AG09309 (cell line): ENCODE measurements at regions not wholly inside any gene's neighbourhood (a gene's known extent, or its start where the extent isn't known, plus 50 kb on each side); places are given as distances from the start of the nearest gene placed in this dataset.

Source experiments
- DNase-seq: peaks from one replicate; pipeline ENCODE4 v3.0.0-alpha.2; 2010; ENCODE audit warnings: low read depth
- H3K4me3 ChIP-seq: 2 replicates; pipeline ENCODE4 v1.5.1; 2011; ENCODE audit warnings: mild to moderate bottlenecking, low read depth, low read length, moderate library complexity; ENCODE audit not compliant: control insufficient read depth
- CTCF ChIP-seq: IDR thresholded peaks from 2 replicates; pipeline ENCODE4 v1.5.1; 2011; ENCODE audit warnings: mild to moderate bottlenecking, low read depth, low read length, inconsistent platforms; ENCODE audit not compliant: insufficient read depth, control insufficient read depth; ENCODE audit errors: missing control alignments

GRCh38 chr10:84896909-84897308 is 568.5 kb downstream of the CCSER2 start:
- DNase-seq, result no peak

GRCh38 chr10:84899268-84899667 is 570.9 kb downstream of the CCSER2 start:
- no peak overlapping the region for H3K4me3 ChIP-seq
- no peak for TF ChIP-seq CTCF
- DNase-seq, result no peak

More at GRCh38 chr10:84896909-84897308, 568.5 kb downstream of the CCSER2 start:
- no peak overlapping the region for H3K4me3 ChIP-seq
- TF ChIP-seq CTCF, result no peak

- TF ChIP-seq CTCF, result no peak
- no peak overlapping the region for H3K4me3 ChIP-seq
- DNase-seq, result no peak
These were observed 571.8 kb downstream of the CCSER2 start for GRCh38 chr10:84900141-84900540.

DNA sequence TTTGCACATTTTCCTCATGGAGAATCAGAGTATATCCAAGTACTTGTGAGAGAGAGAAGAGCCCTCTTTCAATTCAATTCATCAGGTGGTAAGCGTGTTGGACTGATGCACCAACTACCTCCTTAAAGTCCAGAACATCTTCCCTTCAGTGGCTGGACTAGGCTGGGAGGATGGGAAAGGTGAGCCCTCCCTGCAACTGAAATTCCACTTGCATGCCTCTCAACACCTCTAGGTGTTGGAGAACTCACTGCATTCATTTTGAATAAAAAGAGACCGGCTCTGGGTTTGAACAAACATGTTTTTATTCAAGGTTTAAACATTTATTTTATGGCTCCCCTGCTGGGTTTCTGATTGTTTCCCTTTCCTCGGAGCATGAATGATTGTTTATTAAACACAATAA is 573.5 kb downstream of the CCSER2 start:
- no peak overlapping the region for H3K4me3 ChIP-seq
- no peak for DNase-seq
- no peak for TF ChIP-seq CTCF

GRCh38 chr10:84902553-84902952 is 574.2 kb downstream of the CCSER2 start:
- TF ChIP-seq CTCF, result no peak
- DNase-seq, result no peak
- H3K4me3 ChIP-seq, result no peak overlapping the region

DNA sequence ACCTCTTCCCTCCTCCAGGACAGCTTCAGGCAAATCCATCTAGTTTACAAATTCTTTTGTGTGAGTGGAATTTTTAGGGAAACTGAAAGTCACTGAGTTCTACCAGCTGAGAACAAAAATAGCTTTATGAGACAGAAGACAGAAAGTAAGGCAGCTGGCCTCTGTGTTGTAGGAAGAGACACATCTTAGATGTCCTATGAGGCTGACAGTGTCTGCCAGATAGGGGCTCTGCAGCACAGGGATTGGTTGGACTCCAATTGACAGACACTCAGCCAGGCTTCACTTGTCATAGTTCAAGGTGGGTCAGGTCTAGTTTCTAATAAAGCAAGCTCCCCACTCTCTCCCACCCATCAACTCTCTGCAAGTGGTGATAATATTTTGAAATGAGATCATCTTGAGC is 574.9 kb downstream of the CCSER2 start:
- TF ChIP-seq CTCF, result no peak
- no peak for DNase-seq
- no peak overlapping the region for H3K4me3 ChIP-seq

GRCh38 chr10:84907461-84908009 is 579.1 kb downstream of the CCSER2 start:
- H3K4me3 ChIP-seq, result no peak overlapping the region
- TF ChIP-seq CTCF, result no peak
- DNase-seq, result no peak
